GM18507 (cell line): ENCODE measurements at regions not wholly inside any gene's neighbourhood (a gene's known extent, or its start where the extent isn't known, plus 50 kb on each side); places are given as distances from the start of the nearest gene placed in this dataset.

Experiments used
- DNase-seq: peaks from one replicate; pipeline ENCODE4 v3.0.0; 2011; ENCODE audit warnings: low read depth; ENCODE audit not compliant: insufficient read length; ENCODE audit errors: extremely low spot score
- FAIRE-seq: peaks from 2 replicates; lab custom pipeline; 2011; peaks lifted over from hg19 to GRCh38; lab: Jason Lieb, UNC

DNA sequence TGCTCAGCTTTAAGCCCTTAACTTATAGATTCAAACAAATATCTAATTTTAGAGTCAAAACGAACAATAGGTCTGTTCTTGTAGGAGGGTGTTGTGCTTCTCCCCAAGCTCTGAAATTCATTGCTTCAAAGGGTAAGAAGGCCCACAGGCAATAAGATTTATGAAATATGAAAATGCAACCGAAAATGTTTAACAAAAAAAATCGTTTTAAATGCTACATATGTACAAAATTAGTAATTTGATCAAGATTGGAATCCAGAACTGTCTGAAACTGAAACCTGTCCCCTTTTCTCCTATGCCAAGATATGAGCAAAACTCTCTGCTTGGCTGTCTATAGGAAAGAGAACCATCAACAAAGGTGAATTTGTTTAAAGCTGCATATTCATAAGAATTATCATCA, 534.3 kb downstream of the PLPP3 start:
- no peak for FAIRE-seq
- no peak for DNase-seq

DNA sequence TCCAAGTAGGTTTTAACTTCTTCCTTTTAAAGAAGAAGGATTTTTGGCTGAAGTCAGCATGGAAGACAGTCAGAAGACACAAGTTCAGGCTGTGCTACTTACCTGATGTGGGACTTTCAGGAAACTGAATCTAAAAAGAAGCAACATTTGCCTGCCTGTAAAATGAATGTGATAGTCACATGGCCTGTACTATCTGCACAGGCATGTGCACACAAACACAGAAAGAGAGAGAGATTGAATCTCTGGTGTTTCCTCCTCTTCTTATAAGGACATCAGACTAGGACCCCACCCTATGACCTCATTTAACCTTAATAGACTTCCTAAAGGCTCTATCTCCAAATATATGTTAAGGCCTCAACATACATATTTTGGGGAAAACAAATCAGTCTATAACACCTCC, 542.9 kb downstream of the PLPP3 start:
- DNase-seq (no peak), FAIRE-seq (no peak)

DNA sequence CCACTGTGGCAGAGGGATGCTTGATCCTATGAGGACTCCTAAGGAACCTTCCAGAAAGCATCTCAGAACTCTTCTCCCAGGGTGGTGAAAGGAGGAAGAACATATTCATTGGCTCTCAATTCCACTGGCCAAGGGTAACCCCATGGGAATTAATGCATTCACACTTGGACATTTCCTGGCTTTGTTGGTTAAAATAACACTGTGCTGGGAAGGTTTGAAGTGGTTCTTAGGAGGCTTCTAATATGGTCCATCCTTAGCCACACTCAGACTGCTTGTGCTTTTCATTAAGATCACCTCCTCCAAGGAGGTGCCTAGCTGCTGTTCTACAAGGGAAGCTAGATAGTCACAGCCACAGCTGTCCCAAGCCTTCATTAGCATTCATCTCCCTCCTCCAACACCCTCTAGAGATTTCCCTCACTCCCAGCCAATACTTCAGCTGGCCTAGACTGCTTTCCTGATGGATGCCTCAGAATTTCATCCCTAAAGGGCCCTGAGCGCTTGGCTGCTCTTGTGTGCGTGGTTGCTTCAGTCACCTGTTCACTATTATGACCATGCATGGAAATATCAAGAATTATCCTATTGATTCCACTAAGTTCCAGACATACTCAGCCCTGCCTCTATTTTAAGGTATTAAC, 544.4 kb downstream of the PLPP3 start:
- FAIRE-seq (no peak), DNase-seq (no peak)

DNA sequence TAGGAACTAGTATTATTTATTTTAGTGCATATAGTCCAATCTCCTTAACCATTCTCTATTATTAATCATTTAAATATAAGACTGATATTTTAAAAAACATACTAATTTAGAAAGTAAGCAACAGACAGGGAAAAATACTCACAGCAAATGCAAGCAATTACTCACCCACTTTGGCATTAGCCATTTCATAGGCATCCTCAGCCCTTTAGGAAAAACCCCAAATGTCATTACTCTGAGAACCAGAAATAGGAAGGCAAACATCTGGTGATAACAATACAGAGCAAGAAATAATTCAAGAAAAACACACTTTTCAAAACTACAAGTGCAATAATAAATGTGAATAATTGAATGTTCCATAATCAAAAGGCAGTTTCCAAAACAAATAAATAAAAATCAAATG, 545.1 kb downstream of the PLPP3 start:
- DNase-seq (no peak), FAIRE-seq (no peak)

DNA sequence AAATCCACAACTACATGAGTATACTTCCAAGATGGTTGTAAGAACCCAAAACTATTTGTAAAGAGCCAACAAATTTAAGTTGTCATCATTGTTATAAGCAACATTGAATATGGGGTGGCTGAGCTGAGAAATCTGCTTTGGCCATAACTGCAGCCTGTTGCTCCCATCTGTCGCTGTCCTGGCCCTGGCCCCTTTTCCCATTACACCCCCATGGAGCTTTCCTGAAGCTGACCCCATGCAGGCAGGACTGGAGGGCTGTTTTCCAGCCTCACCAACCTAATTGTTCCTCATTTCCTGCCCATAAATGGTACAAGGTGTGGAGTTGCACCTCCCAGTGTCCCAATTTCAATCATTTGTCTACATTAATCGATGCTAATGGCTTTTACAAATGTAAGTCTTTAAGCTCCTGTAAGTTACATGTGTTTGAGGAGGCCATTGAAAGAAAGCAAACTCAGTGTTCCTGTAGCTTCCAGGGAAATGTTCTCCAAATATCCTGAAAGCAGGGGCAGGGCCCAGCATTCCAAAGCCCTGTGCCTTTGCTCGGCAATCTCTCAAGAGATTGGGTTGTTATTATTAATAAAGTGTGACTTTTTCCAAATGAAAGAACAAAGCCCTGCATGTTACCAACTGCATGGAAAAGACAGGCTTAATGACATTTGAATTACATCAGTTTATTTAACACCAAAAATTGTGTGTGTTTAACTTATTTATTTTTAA, 545.9 kb downstream of the PLPP3 start:
- FAIRE-seq (no peak), DNase-seq (no peak)

DNA sequence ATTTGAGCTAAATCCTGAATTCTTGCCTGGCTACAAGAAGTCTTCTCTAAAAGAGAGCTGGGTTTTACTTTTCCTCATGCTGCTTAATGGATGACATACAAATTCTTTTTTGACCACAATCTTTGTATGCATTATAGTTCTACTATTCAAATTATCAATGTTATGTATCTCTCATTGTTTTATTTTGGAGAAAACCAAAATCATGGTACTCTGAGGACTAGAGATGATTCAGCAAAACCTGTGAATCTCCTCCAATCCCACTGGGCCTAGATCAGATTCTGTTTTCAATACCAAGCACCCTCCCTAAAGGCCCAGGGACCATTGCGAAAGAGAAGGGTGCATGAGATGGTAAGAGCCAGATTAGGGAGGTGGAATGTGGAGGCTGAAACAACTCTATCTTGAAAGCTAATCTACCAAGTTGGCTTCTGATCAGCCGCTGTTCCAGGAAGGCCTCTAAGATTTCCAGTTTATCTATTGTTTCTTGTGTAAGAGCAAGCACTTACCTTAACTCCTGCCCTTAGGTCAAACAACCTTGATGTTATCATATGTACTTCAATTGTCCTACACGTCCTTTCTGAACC, 547.2 kb downstream of the PLPP3 start:
- DNase-seq: no peak

DNA sequence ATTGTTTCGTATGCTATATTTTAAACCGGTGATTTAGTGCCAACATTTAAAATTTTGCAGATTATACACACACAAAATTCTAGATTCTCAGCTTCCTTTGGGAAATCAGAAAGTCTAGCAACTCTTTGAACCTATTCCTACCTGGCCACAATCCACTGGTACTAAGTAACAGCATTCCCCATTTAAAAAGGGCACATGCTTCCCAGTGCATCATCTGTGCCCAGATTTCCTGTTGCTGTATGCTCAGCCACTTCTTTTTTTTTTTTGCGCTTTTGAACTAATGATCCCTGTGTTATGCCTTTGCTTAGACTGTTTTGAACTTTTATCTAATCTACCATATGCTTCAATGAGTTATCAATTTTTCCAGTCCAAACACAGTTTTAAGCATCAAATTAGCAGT, 548.4 kb downstream of the PLPP3 start:
- no peak for DNase-seq
- no peak for FAIRE-seq

More for the DNA sequence above, 547.2 kb downstream of the PLPP3 start:
- FAIRE-seq: no peak

DNA sequence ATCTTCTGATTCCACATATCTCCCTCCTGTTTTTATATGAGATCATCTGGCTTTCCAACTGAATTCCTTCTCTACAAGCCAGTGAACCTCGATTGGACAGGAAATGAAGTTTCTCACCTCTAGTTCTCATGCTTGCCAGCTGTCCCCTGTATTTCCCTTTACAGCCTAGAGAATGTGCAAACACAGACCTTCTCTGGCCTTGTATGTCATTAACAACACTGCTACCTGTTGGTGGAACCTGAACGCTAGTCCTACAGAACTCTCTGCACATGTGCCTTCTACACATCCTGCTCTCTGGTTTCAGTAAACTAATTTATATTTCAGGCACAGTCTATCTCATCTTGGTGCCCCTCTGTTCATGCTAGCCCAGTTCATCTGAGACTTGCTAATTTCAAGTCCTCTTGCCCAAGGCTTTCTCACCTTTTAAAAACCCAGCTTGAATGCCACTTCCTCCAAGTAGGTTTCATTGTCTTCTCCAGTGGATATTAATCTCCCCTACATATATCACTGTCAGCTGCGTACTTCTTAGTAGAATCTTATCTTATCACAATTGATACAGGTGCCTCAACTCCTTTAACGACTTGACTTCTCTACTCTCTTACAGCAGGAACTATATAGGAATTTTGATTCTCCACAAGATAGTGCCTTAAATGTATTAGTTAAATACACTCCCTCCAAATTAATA, 549.9 kb downstream of the PLPP3 start:
- no peak for FAIRE-seq
- DNase-seq: no peak

DNA sequence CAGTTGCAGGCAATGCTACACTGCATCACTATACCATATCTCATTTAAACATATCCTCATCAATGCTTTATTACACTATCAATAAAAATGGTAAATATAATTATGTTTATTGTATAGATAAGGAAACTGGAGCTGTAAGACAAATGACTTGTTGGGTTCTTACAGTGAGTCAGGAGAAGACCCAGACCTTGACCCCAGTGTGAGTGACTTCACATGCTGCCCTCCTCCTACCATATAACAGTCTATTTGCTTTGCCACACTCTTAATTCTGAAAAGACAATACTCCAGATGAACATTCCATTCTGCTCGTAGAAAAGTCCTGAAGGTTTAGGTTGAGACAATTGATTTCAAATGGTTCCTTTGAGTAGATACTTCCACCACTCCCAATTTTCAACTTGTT, 550.5 kb downstream of the PLPP3 start:
- DNase-seq (no peak), FAIRE-seq (no peak)

DNA sequence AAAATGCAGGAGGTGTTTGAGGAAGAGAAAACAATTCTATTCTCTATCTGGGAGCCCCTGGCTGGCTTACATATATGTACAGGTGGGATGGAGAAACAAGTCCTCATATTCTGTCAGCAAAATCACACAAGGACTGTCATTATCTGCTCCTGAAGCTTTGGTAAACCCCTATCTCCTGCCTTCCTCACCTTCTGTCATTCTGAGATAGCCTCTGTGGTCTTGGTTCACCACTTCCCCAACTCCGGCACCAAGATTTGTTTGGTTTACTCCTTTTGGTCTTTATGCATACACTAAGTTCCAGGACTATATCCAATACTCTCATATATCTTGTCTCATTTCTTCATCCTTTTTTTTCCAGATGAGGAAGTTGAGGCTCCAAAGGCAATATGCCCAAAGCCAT, 551.1 kb downstream of the PLPP3 start:
- FAIRE-seq: no peak
- DNase-seq: no peak

DNA sequence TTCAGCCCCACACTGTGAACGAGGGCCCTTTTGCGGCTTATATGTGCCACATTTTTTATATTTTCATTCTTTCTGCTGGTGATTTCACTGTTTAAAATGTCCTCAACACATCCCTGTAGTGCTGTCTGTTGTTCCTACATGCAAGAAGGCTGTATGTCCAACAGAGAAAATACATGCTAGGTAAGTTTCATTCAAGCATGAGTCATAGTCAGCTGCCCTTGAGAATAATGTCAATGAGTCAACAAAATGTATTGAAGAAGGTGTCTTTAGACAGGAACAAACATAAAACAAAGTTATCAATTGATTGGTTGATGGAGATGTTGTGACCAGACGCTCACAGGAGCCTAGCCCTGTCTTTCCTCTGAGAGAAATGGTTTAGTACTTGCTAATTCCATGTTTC, 553.4 kb downstream of the PLPP3 start:
- DNase-seq (no peak), FAIRE-seq (no peak)

DNA sequence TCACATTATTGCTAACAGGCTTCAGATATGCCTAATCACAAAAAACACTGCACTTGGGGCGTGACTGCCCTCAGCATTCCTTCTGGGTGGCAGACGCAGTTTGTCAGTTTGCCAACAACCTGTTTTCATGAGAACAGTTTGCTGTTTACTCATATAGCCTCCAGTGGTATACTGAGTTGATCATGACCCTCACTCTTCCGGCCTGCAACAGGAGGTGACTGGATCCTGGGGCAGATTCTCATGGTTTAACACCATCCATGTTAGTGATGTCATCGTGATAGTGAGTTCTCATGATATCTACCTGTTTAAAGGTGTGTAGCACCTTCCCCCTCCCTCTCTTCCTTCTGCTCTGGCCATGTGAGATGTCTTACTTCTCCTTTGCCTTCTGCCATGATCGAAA, 555.2 kb downstream of the PLPP3 start:
- FAIRE-seq (no peak), DNase-seq (no peak)

DNA sequence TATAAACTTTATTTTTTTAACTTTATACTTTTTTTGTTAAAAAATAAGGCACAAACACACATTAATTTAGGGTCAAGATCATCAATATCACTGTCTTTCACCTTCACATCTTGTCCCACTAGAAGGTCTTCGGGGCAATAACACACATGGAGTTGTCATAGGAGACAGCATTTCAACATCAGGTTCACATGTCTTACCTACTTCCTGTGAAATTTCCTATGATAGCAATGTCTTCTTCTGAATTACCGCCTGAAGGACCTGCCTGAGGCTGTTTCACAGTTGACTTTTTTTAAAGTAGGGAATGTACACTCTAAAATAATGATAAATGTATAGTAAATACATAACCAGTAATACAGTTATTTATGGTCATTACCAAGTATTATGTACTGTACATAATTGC, 559.4 kb downstream of the PLPP3 start:
- DNase-seq (no peak), FAIRE-seq (no peak)

DNA sequence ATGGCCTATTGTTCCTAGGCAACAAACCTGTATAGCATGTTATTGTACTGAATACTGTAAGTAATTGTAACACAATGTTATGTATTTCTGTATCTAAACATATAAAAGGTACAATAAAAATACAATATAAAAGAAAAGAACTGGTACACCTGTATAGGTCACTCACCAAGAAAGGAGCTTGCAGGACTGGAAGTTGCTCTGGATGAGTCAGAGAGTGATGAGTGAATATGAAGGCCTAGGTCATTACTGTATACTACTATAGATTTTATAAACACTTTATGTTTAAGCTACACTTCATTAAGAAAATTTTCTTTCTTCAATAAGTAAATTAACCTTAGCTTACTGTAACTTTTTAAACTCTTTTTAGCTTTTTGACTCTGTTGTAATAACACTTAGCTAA, 559.9 kb downstream of the PLPP3 start:
- FAIRE-seq: no peak
- DNase-seq: no peak

DNA sequence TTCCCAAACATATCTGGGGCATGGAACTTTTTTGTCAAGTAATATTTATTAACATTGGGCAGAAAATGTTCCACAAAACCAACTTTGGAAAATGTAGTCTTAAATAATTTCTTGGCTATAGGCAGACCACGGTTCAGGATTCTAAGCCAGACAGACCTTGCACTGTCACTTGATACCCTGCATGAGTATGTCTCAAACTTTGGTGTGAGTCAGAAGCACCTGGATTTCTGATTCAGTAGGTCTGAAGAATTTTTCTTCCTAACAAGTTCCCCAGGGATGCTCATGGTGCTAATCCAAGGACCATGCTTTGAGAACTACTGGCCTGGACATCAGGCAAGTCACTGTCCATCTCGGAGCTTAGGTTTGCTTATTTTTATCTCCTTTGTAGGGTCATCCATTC, 562.0 kb downstream of the PLPP3 start:
- FAIRE-seq (no peak), DNase-seq (no peak)

DNA sequence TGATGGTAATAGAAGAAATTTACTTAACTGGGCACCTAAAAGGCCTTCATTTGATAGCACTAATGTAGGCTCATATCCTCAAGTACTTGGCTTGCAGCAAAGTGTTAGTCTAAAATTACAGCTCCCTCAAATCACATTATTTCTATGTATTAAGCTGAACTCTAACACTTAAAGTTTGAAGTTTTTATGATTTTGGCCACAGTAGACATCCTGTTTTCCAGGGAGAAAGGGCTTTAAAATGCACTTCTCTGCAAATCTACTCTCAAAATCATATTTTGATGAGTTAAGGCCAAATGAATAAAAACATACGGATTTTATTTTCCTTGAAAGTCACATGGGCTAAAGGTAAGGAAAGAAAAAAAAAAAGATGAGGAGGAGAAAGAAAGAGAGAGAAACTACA, 575.5 kb downstream of the PLPP3 start:
- DNase-seq (no peak), FAIRE-seq (no peak)

DNA sequence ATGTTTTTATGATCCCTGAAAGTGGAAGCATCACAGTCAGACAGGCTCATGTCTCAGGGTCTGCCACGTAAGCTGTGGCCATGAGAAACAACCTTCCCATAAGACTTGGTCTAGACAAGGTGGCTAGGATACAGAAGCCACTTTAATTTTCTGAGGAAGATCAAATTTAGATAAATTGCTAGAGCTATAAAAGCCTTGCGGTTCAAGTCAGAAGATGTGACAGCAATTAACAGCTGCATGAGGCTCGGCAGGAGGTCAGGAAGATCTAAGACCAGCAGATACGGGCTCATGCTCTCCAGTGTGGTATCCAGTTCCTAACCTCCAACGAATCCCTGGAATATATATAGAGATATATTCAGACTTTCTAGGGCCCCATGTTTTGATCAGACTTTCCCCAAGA, 577.1 kb downstream of the PLPP3 start:
- no peak for FAIRE-seq
- no peak for DNase-seq

DNA sequence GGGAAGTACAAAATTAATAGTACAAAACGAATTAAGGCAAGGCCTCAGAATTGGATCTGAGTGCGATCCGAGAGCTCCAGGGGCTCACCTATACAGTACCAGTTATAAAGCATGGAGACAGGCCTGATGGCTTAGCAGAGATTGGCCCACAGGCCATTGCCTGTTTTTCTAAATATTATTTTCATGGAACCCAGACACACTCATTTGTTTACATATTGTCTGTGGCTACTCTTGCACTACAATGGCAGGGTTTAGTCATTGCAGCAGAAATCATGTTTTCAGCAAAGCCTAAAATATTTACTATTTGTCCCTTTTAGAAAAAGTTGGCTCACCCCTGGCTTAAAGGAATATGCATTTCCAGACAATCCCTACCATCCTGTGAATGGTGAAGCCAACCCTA, 578.9 kb downstream of the PLPP3 start:
- FAIRE-seq (no peak), DNase-seq (no peak)

DNA sequence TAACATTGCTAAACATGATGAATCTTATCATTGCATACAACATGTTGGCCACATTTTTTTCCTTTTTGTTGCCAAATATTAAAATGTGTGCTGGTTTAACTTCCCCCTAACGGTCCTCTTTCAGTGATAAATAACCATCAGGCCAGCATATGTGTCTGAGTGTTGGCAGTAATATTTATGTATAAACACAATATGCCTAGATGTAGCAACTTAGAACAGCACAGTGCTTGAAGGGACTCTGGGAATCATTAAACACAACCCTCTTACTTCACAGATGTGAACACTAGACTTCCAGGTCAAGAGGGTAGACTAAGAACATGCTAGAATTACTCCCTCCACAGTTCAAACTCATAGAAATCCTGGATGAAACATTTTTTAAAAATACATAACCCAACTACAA, 581.8 kb downstream of the PLPP3 start:
- no peak for FAIRE-seq
- DNase-seq: no peak

DNA sequence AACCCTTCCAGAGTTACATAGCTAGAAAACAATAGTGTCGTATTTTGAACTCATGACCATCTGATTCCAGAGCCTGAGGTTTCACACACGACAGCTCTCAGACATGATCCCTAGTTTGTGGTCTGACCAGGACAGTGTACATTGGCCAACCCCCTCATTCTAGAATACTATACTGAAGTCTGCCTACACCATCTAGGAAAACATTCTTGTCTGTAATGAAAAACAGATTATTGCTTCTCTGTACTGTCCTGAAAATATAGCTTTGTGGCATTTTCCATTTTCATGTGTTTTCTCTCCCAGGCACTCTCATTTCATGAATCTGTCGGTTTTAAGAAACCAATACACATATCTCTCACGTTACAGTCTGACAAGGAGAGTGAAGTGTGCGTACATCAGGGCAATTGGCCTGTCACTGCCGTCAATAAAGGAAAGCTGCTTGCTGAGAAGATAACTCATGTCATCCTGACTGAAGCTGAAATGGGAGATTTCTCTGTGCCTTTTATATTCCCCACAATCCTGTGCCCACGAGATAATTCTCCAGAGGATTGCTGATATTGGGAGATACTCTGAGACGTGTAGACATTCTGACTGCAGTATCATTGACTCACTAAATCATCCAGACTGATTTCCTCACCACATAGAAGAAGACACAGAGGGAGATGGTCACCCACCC, 585.6 kb downstream of the PLPP3 start:
- no peak for DNase-seq
- FAIRE-seq: no peak
